K562 (cell line): ENCODE measurements at regions not wholly inside any gene's neighbourhood (a gene's known extent, or its start where the extent isn't known, plus 50 kb on each side); places are given as distances from the start of the nearest gene placed in this dataset.

Experiments used
- AFF1 ChIP-seq, 2 experiments: fragments of 450-650 bp; IDR thresholded peaks; 2 replicates each; pipeline ENCODE4 v1.6.1; 2018; ENCODE audit warnings: mild to moderate bottlenecking in 2 of 2, low read depth in 1 of 2; ENCODE audit not compliant: partially characterized antibody in 2 of 2
- FOXA1 ChIP-seq: fragments of 450-650 bp; IDR thresholded peaks from 2 replicates; pipeline ENCODE4 v1.6.1; 2016; ENCODE audit warnings: mild to moderate bottlenecking, borderline replicate concordance
- HNRNPL ChIP-seq: fragments of 200-400 bp; formaldehyde crosslinking; IDR thresholded peaks from 2 replicates; pipeline ENCODE4 v1.6.1; 2017; ENCODE audit warnings: low read depth, mild to moderate bottlenecking, low read length
- IFI16 ChIP-seq: fragments of 250-450 bp; sonication (Bioruptor Pico); IDR thresholded peaks from 2 replicates; pipeline ENCODE4 v2.1.2; 2022; ENCODE audit warnings: mild to moderate bottlenecking, inconsistent platforms
- MAFK ChIP-seq: IDR thresholded peaks from 2 replicates; pipeline ENCODE4 v1.6.1; 2011; ENCODE audit warnings: low read length, improper control_type of control experiment
- PRDM10 ChIP-seq: fragments of 450-650 bp; IDR thresholded peaks from 2 replicates; pipeline ENCODE4 v1.6.1; 2018; ENCODE audit not compliant: partially characterized antibody
- PREB ChIP-seq: sonication (generic); formaldehyde crosslinking; IDR thresholded peaks from 2 replicates; pipeline ENCODE4 v1.8.1; 2023; ENCODE audit warnings: mild to moderate bottlenecking, missing genetic modification reagents
- ZNF124 ChIP-seq: sonication (generic); formaldehyde crosslinking; IDR thresholded peaks from 2 replicates; pipeline ENCODE4 v1.8.1; 2022; ENCODE audit warnings: missing genetic modification reagents
- ZNF197 ChIP-seq: fragments of 200-800 bp; sonication (Bioruptor generic); IDR thresholded peaks from 2 replicates; pipeline ENCODE4 v1.6.1; 2016; ENCODE audit warnings: low read depth, missing genetic modification characterization, missing compliant biosample characterization
- ZNF316 ChIP-seq: fragments of 450-650 bp; IDR thresholded peaks from 2 replicates; pipeline ENCODE4 v1.6.1; 2016

DNA sequence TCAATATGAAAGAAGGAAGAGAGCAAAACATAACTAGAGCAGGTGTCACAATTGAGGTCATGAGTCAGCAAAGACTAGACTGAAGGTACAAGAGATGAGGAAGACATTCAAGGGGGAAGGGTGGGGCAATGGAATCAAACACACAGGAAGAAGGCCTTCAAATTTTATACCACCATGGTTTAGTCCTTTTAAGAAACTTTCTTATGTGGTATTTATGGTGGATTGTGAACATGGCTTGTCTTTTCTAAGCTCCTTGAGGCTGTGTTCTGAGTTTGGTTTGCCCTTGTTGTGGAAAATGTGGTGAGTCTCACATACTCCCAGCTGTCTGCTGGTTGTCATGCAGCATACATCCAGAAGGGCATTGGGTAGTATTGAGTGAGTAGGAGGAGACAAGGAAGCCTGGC is 62.1 kb downstream of the NABP1 start (continued):
- peak; percentile 93 for TF ChIP-seq PRDM10
- no peak for TF ChIP-seq ZNF197
- TF ChIP-seq AFF1 (IDR thresholded peaks at IDR 0.05; ENCODE audit: low read depth in 1 of 2, partially characterized antibody in 2 of 2): no peak
- TF ChIP-seq FOXA1: no peak
- TF ChIP-seq ZNF124 (CRISPR knock-in tag): no peak
- TF ChIP-seq IFI16 (CRISPR knock-in tag): no peak
- no peak for TF ChIP-seq PREB (CRISPR knock-in tag)
- 0 out of 2 replicates have a peak, but pooled peaks have one; percentile 1 for TF ChIP-seq MAFK
- no peak for TF ChIP-seq HNRNPL
- peak; percentile 85 for TF ChIP-seq ZNF316
